Liver (tissue), 3 donors: ENCODE measurements at regions not wholly inside any gene's neighbourhood (a gene's known extent, or its start where the extent isn't known, plus 50 kb on each side); places are given as distances from the start of the nearest gene placed in this dataset.
"Not testable (repeated sequence)": the region's sequence is repeated elsewhere in the genome, so short reads cannot be mapped to it uniquely, and the experiment has no call there.

ENCODE experiments used
- EGR1 ChIP-seq, 2 donors: IDR thresholded peaks; 2 replicates each; pipeline ENCODE4 v1.6.1; 2016 to 2018; ENCODE audit warnings: antibody characterized with exemption in 2 of 2, low read depth in 2 of 2
- FOXA1 ChIP-seq: IDR thresholded peaks from 2 replicates; pipeline ENCODE4 v1.6.1; 2016; ENCODE audit warnings: antibody characterized with exemption
- FOXA2 ChIP-seq: IDR thresholded peaks from 2 replicates; pipeline ENCODE4 v1.6.1; 2016; ENCODE audit warnings: antibody characterized with exemption
- GABPA ChIP-seq, 2 donors: IDR thresholded peaks in 1 of 2; conservative IDR thresholded peaks in 1 of 2; 2 replicates each; pipeline ENCODE4 v1.6.1; 2016; ENCODE audit warnings: antibody characterized with exemption in 2 of 2, mild to moderate bottlenecking in 1 of 2, moderate library complexity in 1 of 2
- NR2F2 ChIP-seq: IDR thresholded peaks from 2 replicates; pipeline ENCODE4 v1.6.1; 2016; ENCODE audit warnings: antibody characterized with exemption
- RAD21 ChIP-seq, 2 donors: IDR thresholded peaks; 2 replicates each; pipeline ENCODE4 v1.6.1; 2016; ENCODE audit warnings: antibody characterized with exemption in 2 of 2, mild to moderate bottlenecking in 2 of 2
- RXRA ChIP-seq, 2 donors: IDR thresholded peaks; 2 replicates each; pipeline ENCODE4 v1.6.1; 2017 to 2018; ENCODE audit warnings: antibody characterized with exemption in 2 of 2, mild to moderate bottlenecking in 1 of 2
- TAF1 ChIP-seq: conservative IDR thresholded peaks from 2 replicates; pipeline ENCODE4 v1.6.1; 2016; ENCODE audit warnings: antibody characterized with exemption, mild to moderate bottlenecking
- YY1 ChIP-seq: IDR thresholded peaks from 2 replicates; pipeline ENCODE4 v1.6.1; 2016; ENCODE audit warnings: antibody characterized with exemption, mild to moderate bottlenecking
- TF ChIP-seq, protein P1 (sequence below): IDR thresholded peaks from 2 replicates; pipeline ENCODE4 v1.6.1; 2016; ENCODE audit warnings: antibody characterized with exemption, mild to moderate bottlenecking
- TF ChIP-seq, protein P2 (sequence below): fragments of 150-350 bp; IDR thresholded peaks from 2 replicates; pipeline ENCODE4 v1.5.1; 2017; ENCODE audit warnings: improper control_type of control experiment, low read depth, low read length; ENCODE audit not compliant: missing input control
- TF ChIP-seq, protein P3 (sequence below): IDR thresholded peaks from 2 replicates; pipeline ENCODE4 v1.6.1; 2016; ENCODE audit warnings: antibody characterized with exemption
- TF ChIP-seq, protein P4 (sequence below): IDR thresholded peaks from 2 replicates; pipeline ENCODE4 v1.6.1; 2016; ENCODE audit warnings: antibody characterized with exemption
- donor health status: healthy.
- donor health status: healthy.

DNA sequence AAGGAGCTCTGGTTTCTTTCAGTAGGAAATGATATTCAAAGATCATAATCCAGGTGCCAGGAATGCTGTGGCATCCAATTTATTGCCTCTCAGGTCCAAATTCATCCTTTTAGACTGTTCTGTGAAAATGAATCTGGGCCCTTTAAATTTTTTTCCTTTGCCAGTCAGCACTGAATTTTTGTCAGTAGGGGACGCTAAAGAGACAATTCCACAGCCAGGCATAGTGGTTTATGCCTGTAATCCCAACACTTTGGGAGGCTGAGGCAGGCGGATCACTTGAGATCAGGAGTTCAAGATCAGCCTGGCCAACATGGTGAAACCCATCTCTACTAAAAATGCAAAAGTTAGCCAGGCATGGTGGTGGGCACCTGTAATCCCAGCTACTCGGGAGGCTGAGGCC is 60.9 kb upstream of the USP9X start:
- TF ChIP-seq, protein P1, sequence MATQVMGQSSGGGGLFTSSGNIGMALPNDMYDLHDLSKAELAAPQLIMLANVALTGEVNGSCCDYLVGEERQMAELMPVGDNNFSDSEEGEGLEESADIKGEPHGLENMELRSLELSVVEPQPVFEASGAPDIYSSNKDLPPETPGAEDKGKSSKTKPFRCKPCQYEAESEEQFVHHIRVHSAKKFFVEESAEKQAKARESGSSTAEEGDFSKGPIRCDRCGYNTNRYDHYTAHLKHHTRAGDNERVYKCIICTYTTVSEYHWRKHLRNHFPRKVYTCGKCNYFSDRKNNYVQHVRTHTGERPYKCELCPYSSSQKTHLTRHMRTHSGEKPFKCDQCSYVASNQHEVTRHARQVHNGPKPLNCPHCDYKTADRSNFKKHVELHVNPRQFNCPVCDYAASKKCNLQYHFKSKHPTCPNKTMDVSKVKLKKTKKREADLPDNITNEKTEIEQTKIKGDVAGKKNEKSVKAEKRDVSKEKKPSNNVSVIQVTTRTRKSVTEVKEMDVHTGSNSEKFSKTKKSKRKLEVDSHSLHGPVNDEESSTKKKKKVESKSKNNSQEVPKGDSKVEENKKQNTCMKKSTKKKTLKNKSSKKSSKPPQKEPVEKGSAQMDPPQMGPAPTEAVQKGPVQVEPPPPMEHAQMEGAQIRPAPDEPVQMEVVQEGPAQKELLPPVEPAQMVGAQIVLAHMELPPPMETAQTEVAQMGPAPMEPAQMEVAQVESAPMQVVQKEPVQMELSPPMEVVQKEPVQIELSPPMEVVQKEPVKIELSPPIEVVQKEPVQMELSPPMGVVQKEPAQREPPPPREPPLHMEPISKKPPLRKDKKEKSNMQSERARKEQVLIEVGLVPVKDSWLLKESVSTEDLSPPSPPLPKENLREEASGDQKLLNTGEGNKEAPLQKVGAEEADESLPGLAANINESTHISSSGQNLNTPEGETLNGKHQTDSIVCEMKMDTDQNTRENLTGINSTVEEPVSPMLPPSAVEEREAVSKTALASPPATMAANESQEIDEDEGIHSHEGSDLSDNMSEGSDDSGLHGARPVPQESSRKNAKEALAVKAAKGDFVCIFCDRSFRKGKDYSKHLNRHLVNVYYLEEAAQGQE, result not testable (repeated sequence)
- TF ChIP-seq, protein P2, sequence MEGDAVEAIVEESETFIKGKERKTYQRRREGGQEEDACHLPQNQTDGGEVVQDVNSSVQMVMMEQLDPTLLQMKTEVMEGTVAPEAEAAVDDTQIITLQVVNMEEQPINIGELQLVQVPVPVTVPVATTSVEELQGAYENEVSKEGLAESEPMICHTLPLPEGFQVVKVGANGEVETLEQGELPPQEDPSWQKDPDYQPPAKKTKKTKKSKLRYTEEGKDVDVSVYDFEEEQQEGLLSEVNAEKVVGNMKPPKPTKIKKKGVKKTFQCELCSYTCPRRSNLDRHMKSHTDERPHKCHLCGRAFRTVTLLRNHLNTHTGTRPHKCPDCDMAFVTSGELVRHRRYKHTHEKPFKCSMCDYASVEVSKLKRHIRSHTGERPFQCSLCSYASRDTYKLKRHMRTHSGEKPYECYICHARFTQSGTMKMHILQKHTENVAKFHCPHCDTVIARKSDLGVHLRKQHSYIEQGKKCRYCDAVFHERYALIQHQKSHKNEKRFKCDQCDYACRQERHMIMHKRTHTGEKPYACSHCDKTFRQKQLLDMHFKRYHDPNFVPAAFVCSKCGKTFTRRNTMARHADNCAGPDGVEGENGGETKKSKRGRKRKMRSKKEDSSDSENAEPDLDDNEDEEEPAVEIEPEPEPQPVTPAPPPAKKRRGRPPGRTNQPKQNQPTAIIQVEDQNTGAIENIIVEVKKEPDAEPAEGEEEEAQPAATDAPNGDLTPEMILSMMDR, result peak; percentile 41
- not testable (repeated sequence) for TF ChIP-seq YY1; TAF1; EGR1 (IDR thresholded peaks at IDR 0.05; ENCODE audit: low read depth in 2 of 2); NR2F2; RXRA (IDR thresholded peaks at IDR 0.05); FOXA1; GABPA (IDR thresholded peaks at IDR 0.05 in 1 of 2, conservative IDR thresholded peaks at IDR 0.05 in 1 of 2); FOXA2
- peak; percentile 56 to 60 for TF ChIP-seq RAD21 (IDR thresholded peaks at IDR 0.05)
- TF ChIP-seq, protein P3, sequence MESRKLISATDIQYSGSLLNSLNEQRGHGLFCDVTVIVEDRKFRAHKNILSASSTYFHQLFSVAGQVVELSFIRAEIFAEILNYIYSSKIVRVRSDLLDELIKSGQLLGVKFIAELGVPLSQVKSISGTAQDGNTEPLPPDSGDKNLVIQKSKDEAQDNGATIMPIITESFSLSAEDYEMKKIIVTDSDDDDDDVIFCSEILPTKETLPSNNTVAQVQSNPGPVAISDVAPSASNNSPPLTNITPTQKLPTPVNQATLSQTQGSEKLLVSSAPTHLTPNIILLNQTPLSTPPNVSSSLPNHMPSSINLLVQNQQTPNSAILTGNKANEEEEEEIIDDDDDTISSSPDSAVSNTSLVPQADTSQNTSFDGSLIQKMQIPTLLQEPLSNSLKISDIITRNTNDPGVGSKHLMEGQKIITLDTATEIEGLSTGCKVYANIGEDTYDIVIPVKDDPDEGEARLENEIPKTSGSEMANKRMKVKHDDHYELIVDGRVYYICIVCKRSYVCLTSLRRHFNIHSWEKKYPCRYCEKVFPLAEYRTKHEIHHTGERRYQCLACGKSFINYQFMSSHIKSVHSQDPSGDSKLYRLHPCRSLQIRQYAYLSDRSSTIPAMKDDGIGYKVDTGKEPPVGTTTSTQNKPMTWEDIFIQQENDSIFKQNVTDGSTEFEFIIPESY, result not testable (repeated sequence)
- TF ChIP-seq, protein P4, sequence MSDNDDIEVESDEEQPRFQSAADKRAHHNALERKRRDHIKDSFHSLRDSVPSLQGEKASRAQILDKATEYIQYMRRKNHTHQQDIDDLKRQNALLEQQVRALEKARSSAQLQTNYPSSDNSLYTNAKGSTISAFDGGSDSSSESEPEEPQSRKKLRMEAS, result not testable (repeated sequence)
